CD14-positive monocyte (primary cell): ENCODE measurements at regions not wholly inside any gene's neighbourhood (a gene's known extent, or its start where the extent isn't known, plus 50 kb on each side); places are given as distances from the start of the nearest gene placed in this dataset.

Source experiments
- DNase-seq, 3 donors: peaks; one replicate each; pipeline ENCODE4 v3.0.0-alpha.2; 2011 to 2022
- H2AFZ ChIP-seq: 2 replicates; pipeline ENCODE4 v1.6.0; 2012; ENCODE audit warnings: mild to moderate bottlenecking, low read depth, low read length, inconsistent platforms; ENCODE audit not compliant: insufficient read depth, poor library complexity, severe bottlenecking
- H3K27ac ChIP-seq, 2 donors: 1 replicate in 1 of 2; 2 replicates in 1 of 2; pipeline ENCODE4 v1.5.1; 2012 to 2013; ENCODE audit warnings: low read length in 2 of 2, control low read depth in 1 of 2, inconsistent platforms in 1 of 2, low read depth in 1 of 2, mild to moderate bottlenecking in 1 of 2
- H3K27me3 ChIP-seq, 2 donors: one replicate each; pipeline versions ENCODE4 v1.6.0 to v1.6.1; 2011 to 2013; ENCODE audit warnings: low read length in 2 of 2; ENCODE audit not compliant: control insufficient read depth in 2 of 2, insufficient read depth in 2 of 2
- H3K36me3 ChIP-seq, 2 donors: replicated peaks in 1 of 2; 1 replicate in 1 of 2; 2 replicates in 1 of 2; pipeline versions ENCODE4 v1.5.1 to v1.6.1; 2012 to 2013; ENCODE audit warnings: low read length in 2 of 2, control low read depth in 1 of 2, inconsistent platforms in 1 of 2, mild to moderate bottlenecking in 1 of 2; ENCODE audit not compliant: insufficient read depth in 2 of 2, control insufficient read depth in 1 of 2
- H3K4me1 ChIP-seq, 2 donors: 1 replicate in 1 of 2; 2 replicates in 1 of 2; pipeline versions ENCODE4 v1.5.1 to v1.6.1; 2012 to 2013; ENCODE audit warnings: low read length in 2 of 2, control low read depth in 1 of 2, inconsistent platforms in 1 of 2, mild to moderate bottlenecking in 1 of 2, moderate library complexity in 1 of 2; ENCODE audit not compliant: insufficient read depth in 2 of 2, control insufficient read depth in 1 of 2
- H3K4me2 ChIP-seq: replicated peaks from 2 replicates; pipeline ENCODE3; 2012; ENCODE audit warnings: low read length, moderate library complexity, mild to moderate bottlenecking; ENCODE audit not compliant: poor library complexity, severe bottlenecking; ENCODE audit errors: extremely low read depth
- H3K4me3 ChIP-seq, 3 experiments: fragments of 200-600 bp in 1 of 3; sonication (generic) in 1 of 3; replicated peaks in 1 of 3; 1 replicate in 2 of 3; 2 replicates in 1 of 3; pipeline ENCODE4 v1.5.1; 2011 to 2013; ENCODE audit warnings: low read length in 3 of 3, mild to moderate bottlenecking in 3 of 3, control low read depth in 2 of 3, low read depth in 2 of 3, inconsistent platforms in 1 of 3, moderate library complexity in 1 of 3
- H3K79me2 ChIP-seq: 2 replicates; pipeline ENCODE4 v1.6.0; 2012; ENCODE audit warnings: mild to moderate bottlenecking, control low read depth, inconsistent platforms, low read length, moderate library complexity; ENCODE audit not compliant: insufficient read depth
- H3K9ac ChIP-seq: 2 replicates; pipeline ENCODE4 v1.6.0; 2017; ENCODE audit warnings: low read length, mild to moderate bottlenecking; ENCODE audit not compliant: insufficient read depth, poor library complexity, severe bottlenecking
- H3K9me3 ChIP-seq, 2 donors: replicated peaks in 1 of 2; 1 replicate in 1 of 2; 2 replicates in 1 of 2; pipeline versions ENCODE4 v1.5.1 to v1.6.1; 2012 to 2013; ENCODE audit warnings: low read length in 2 of 2, control low read depth in 1 of 2; ENCODE audit not compliant: control insufficient read depth in 1 of 2, insufficient read depth in 1 of 2
- H4K20me1 ChIP-seq: 2 replicates; pipeline ENCODE4 v1.6.0; 2012; ENCODE audit warnings: mild to moderate bottlenecking, low read length, control low read depth, moderate library complexity; ENCODE audit not compliant: insufficient read depth
- H3K27ac Mint-ChIP-seq, 7 donors: one replicate each; pipeline ENCODE4 v1.8.0; 2020; ENCODE audit warnings: mild to moderate bottlenecking in 7 of 7, mixed read lengths in 7 of 7, moderate library complexity in 6 of 7, inconsistent platforms in 2 of 7
- H3K27me3 Mint-ChIP-seq, 3 donors: one replicate each; pipeline ENCODE4 v1.8.0; 2021 to 2022; ENCODE audit warnings: low read depth in 3 of 3, mild to moderate bottlenecking in 3 of 3, mixed read lengths in 3 of 3, moderate library complexity in 3 of 3, inconsistent platforms in 1 of 3
- H3K36me3 Mint-ChIP-seq, 2 donors: one replicate each; pipeline ENCODE4 v1.8.0; 2020; ENCODE audit warnings: mixed read lengths in 2 of 2, inconsistent platforms in 1 of 2, mild to moderate bottlenecking in 1 of 2
- H3K4me1 Mint-ChIP-seq: one replicate; pipeline ENCODE4 v1.8.0; 2020; ENCODE audit warnings: mild to moderate bottlenecking, mixed read lengths
- H3K4me3 Mint-ChIP-seq, 2 donors: one replicate each; pipeline ENCODE4 v1.8.0; 2020; ENCODE audit warnings: mild to moderate bottlenecking in 2 of 2, mixed read lengths in 2 of 2, moderate library complexity in 1 of 2
- H3K9me3 Mint-ChIP-seq, 7 donors: one replicate each; pipeline ENCODE4 v1.8.0; 2020 to 2022; ENCODE audit warnings: mixed read lengths in 7 of 7, mild to moderate bottlenecking in 6 of 7, moderate library complexity in 6 of 7, inconsistent platforms in 2 of 7
- CTCF ChIP-seq: fragments of 200-600 bp; IDR thresholded peaks from one replicate; pipeline ENCODE4 v1.8.0; 2022; ENCODE audit warnings: antibody characterized with exemption, mild to moderate bottlenecking
- WGBS: methylation state at CpG from one replicate; pipeline ENCODE4 v1.1.5; 2013; ENCODE audit warnings: missing lambda C conversion rate; ENCODE audit not compliant: insufficient coverage; 5-methylcytosine and 5-hydroxymethylcytosine counted together
- intact Hi-C, 2 donors: fragments of 100-400 bp; cut with micrococcal nuclease; formaldehyde crosslinking; loops; one replicate each; pipeline versions ENCODE4 v1.15.0 to v1.15.1; 2023

- no peak overlapping the region for H3K27ac ChIP-seq
- no peaks in the 10 kb centered on the region for H3K79me2 ChIP-seq
- no peak for TF ChIP-seq CTCF
- no peaks in the 10 kb centered on the region for H3K36me3 ChIP-seq
- DNase-seq, result no peak
- Mint-ChIP-seq H3K27me3 (peaks cover 0 to 5% (median 1%) of the 10 kb centered on the region in 3 donors), H3K9me3 (peaks cover 4 to 16% (median 9%) of the 10 kb centered on the region in 7 donors), H3K36me3 (no peaks in the 10 kb centered on the region), H3K4me1 (peaks cover 8% of the 10 kb centered on the region), H3K4me3 (no peak overlapping the region), H3K27ac (no peak overlapping the region)
- H3K9me3 ChIP-seq, result peaks cover 0 to 18% of the 10 kb centered on the region in 2 donors
- H3K27me3 ChIP-seq, result no peaks in the 10 kb centered on the region
- H3K9ac ChIP-seq, result no peak overlapping the region
- no peak overlapping the region for H2AFZ ChIP-seq
- no peaks in the 10 kb centered on the region for H3K4me1 ChIP-seq
- no peak overlapping the region for H3K4me3 ChIP-seq
- no peaks in the 10 kb centered on the region for H4K20me1 ChIP-seq
- intact Hi-C loops, result loop anchor here in 1 of 2 donors (2.0 kb wide), 1 partner anchor 15 kb away; no protein-coding TSS in a partner anchor
- no CpG with 5 or more reads among the region's 4 CpGs for WGBS
- no peak overlapping the region for H3K4me2 ChIP-seq
Measured at GRCh38 chr10:3435671-3436070, 263.1 kb upstream of the PITRM1 start.

GRCh38 chr10:3433988-3434387, 261.4 kb upstream of the PITRM1 start:
- peaks cover 0 to 5% (median 3%) of the 10 kb centered on the region in 3 donors for H3K27me3 Mint-ChIP-seq
- WGBS, result 75% methylated on average over 6 of the region's 6 CpGs
- peaks cover 4 to 16% (median 8%) of the 10 kb centered on the region in 7 donors for H3K9me3 Mint-ChIP-seq
- Histone ChIP-seq H3K27me3 (no peaks in the 10 kb centered on the region), H3K27ac (no peak overlapping the region), H3K4me2 (no peak overlapping the region), H3K9me3 (peaks cover 0 to 17% of the 10 kb centered on the region in 2 donors), H2AFZ (no peak overlapping the region), H3K36me3 (no peaks in the 10 kb centered on the region), H3K79me2 (no peaks in the 10 kb centered on the region), H4K20me1 (no peaks in the 10 kb centered on the region), H3K4me1 (no peaks in the 10 kb centered on the region), H3K4me3 (no peak overlapping the region), H3K9ac (no peak overlapping the region)
- H3K36me3 Mint-ChIP-seq, result no peaks in the 10 kb centered on the region
- no peak for TF ChIP-seq CTCF
- no peak overlapping the region for H3K4me3 Mint-ChIP-seq
- no peak overlapping the region for H3K27ac Mint-ChIP-seq
- intact Hi-C loops, result no loop called here
- peaks cover 5% of the 10 kb centered on the region for H3K4me1 Mint-ChIP-seq
- no peak for DNase-seq
